Vagina (tissue), 2 donors: ENCODE measurements at regions not wholly inside any gene's neighbourhood (a gene's known extent, or its start where the extent isn't known, plus 50 kb on each side); places are given as distances from the start of the nearest gene placed in this dataset.
"Not testable (repeated sequence)": the region's sequence is repeated elsewhere in the genome, so short reads cannot be mapped to it uniquely, and the experiment has no call there.

Source experiments
- POLR2A ChIP-seq, 2 donors: fragments of 450-650 bp; IDR thresholded peaks; one replicate each; pipeline ENCODE4 v1.6.1; 2017; ENCODE audit warnings: antibody characterized with exemption in 2 of 2, mild to moderate bottlenecking in 2 of 2, moderate library complexity in 2 of 2
- POLR2AphosphoS5 ChIP-seq, 2 donors: sonication (generic); formaldehyde crosslinking; IDR thresholded peaks; one replicate each; pipeline ENCODE4 v1.9.0; 2017; ENCODE audit warnings: antibody characterized with exemption in 2 of 2, mild to moderate bottlenecking in 2 of 2, low read depth in 1 of 2; ENCODE audit not compliant: insufficient read depth in 1 of 2

DNA sequence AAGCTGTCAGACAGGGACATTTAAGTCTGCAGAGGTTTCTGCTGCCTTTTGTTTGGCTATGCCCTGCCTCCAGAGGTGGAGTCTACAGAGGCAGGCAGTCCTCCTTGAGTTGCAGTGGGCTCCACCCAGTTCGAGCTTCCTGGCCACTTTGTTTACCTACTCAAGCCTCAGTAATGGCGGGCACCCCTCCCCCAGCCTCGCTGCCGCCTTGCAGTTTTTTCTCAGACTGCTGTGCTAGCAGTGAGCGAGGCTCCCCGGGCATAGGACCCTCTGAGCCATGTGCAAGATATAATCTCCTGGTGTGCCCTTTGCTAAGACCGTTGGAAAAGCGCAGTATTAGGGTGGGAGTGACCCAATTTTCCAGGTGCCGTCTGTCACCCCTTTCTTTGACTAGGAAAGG, 2223.8 kb upstream of the RAG2 start:
- TF ChIP-seq POLR2AphosphoS5 (IDR thresholded peaks at IDR 0.05; ENCODE audit: insufficient read depth in 1 of 2, low read depth in 1 of 2); POLR2A (IDR thresholded peaks at IDR 0.05): not testable (repeated sequence)
